Thoracic aorta (tissue), 2 donors: ENCODE measurements at regions not wholly inside any gene's neighbourhood (a gene's known extent, or its start where the extent isn't known, plus 50 kb on each side); places are given as distances from the start of the nearest gene placed in this dataset.

Experiments used
- ATAC-seq: fragments of 150-250 bp; one replicate; pipeline ENCODE4 v1.8.0; 2017; ENCODE audit warnings: low read depth; ENCODE audit not compliant: insufficient number of reproducible peaks, low FRiP score
- DNase-seq: peaks from one replicate; pipeline ENCODE4 v3.0.0-alpha.2; 2020; ENCODE audit warnings: low spot score
- H3K27ac ChIP-seq, 2 donors: fragments of 200-600 bp; sonication (generic); 1 replicate in 1 of 2; 2 replicates in 1 of 2; pipeline ENCODE4 v1.5.1; 2016; ENCODE audit warnings: mild to moderate bottlenecking in 2 of 2, moderate library complexity in 2 of 2
- H3K27me3 ChIP-seq: fragments of 200-600 bp; sonication (generic); replicated peaks from 2 replicates; pipeline ENCODE4 v1.6.0; 2016; ENCODE audit warnings: mild to moderate bottlenecking; ENCODE audit not compliant: insufficient read depth
- H3K36me3 ChIP-seq: fragments of 200-600 bp; sonication (generic); one replicate; pipeline ENCODE4 v1.5.1; 2016
- H3K4me1 ChIP-seq, 2 donors: fragments of 200-600 bp; sonication (generic); 1 replicate in 1 of 2; 2 replicates in 1 of 2; pipeline versions ENCODE4 v1.5.1 to v1.6.0; 2016; ENCODE audit warnings: low read depth in 2 of 2, mild to moderate bottlenecking in 1 of 2; ENCODE audit not compliant: control insufficient read depth in 1 of 2
- H3K4me3 ChIP-seq: fragments of 200-600 bp; sonication (generic); 2 replicates; pipeline ENCODE4 v1.5.1; 2016; ENCODE audit warnings: mild to moderate bottlenecking
- H3K9me3 ChIP-seq: fragments of 200-600 bp; sonication (generic); 2 replicates; pipeline ENCODE4 v1.5.1; 2016
- CTCF ChIP-seq: fragments of 200-600 bp; sonication (generic); IDR thresholded peaks from one replicate; pipeline ENCODE4 v1.5.1; 2019; ENCODE audit warnings: antibody characterized with exemption

GRCh38 chr5:104213216-104213615, 650.6 kb upstream of the NUDT12 start:
- H3K27me3 ChIP-seq, result no peaks in the 10 kb centered on the region
- no peak overlapping the region for H3K27ac ChIP-seq
- H3K4me1 ChIP-seq, result no peaks in the 10 kb centered on the region
- no peaks in the 10 kb centered on the region for H3K36me3 ChIP-seq
- no peak for TF ChIP-seq CTCF
- DNase-seq, result no peak
- H3K4me3 ChIP-seq, result no peak overlapping the region
- no peaks in the 10 kb centered on the region for H3K9me3 ChIP-seq
- ATAC-seq, result no peak

- no peak for ATAC-seq
- DNase-seq, result no peak
- no peaks in the 10 kb centered on the region for H3K27me3 ChIP-seq
Observed at GRCh38 chr5:104199771-104200170, 637.2 kb upstream of the NUDT12 start.

GRCh38 chr5:104198156-104198555, 635.6 kb upstream of the NUDT12 start:
- H3K4me1 ChIP-seq, result no peaks in the 10 kb centered on the region
- H3K36me3 ChIP-seq, result no peaks in the 10 kb centered on the region
- H3K4me3 ChIP-seq, result no peak overlapping the region
- H3K27ac ChIP-seq, result no peak overlapping the region
- H3K9me3 ChIP-seq, result no peaks in the 10 kb centered on the region
- no peak for TF ChIP-seq CTCF
- DNase-seq (no peak), ATAC-seq (no peak)
- no peaks in the 10 kb centered on the region for H3K27me3 ChIP-seq

More at GRCh38 chr5:104199771-104200170, 637.2 kb upstream of the NUDT12 start:
- H3K27ac ChIP-seq, result no peak overlapping the region
- TF ChIP-seq CTCF, result no peak
- H3K4me3 ChIP-seq, result no peak overlapping the region
- no peaks in the 10 kb centered on the region for H3K4me1 ChIP-seq
- no peaks in the 10 kb centered on the region for H3K36me3 ChIP-seq
- no peaks in the 10 kb centered on the region for H3K9me3 ChIP-seq

- Histone ChIP-seq H3K27ac (no peak overlapping the region), H3K4me1 (peaks cover 0 to 3% of the 10 kb centered on the region in 2 donors), H3K27me3 (no peaks in the 10 kb centered on the region), H3K9me3 (no peaks in the 10 kb centered on the region), H3K36me3 (no peaks in the 10 kb centered on the region), H3K4me3 (no peak overlapping the region)
- ATAC-seq, result no peak
- TF ChIP-seq CTCF, result no peak
- DNase-seq, result no peak
Observed at GRCh38 chr5:104189909-104190308, 627.3 kb upstream of the NUDT12 start.

- Histone ChIP-seq H3K9me3 (no peaks in the 10 kb centered on the region), H3K27me3 (no peaks in the 10 kb centered on the region), H3K4me3 (no peak overlapping the region), H3K36me3 (no peaks in the 10 kb centered on the region), H3K27ac (no peak overlapping the region), H3K4me1 (peaks cover 0 to 3% of the 10 kb centered on the region in 2 donors)
- no peak for DNase-seq
- ATAC-seq, result no peak
- TF ChIP-seq CTCF, result no peak
Observed at GRCh38 chr5:104189031-104189430, 626.4 kb upstream of the NUDT12 start.
